H9 (cell line): ENCODE measurements at regions not wholly inside any gene's neighbourhood (a gene's known extent, or its start where the extent isn't known, plus 50 kb on each side); places are given as distances from the start of the nearest gene placed in this dataset.
"Not testable (repeated sequence)": the region's sequence is repeated elsewhere in the genome, so short reads cannot be mapped to it uniquely, and the experiment has no call there.

Experiments
- DNase-seq: peaks from one replicate; pipeline ENCODE4 v3.0.0-alpha.2; 2017
- H2AFZ ChIP-seq: one replicate; pipeline ENCODE4 v1.6.1; 2013; ENCODE audit warnings: mild to moderate bottlenecking, low read length, control low read depth, moderate library complexity
- H2AK5ac ChIP-seq: 2 replicates; pipeline ENCODE4 v1.6.1; 2013; ENCODE audit warnings: low read length, control low read depth, mixed read lengths; ENCODE audit not compliant: insufficient read length
- H2BK120ac ChIP-seq: one replicate; pipeline ENCODE4 v1.6.1; 2013; ENCODE audit warnings: low read depth, mild to moderate bottlenecking, low read length, control low read depth, inconsistent platforms; ENCODE audit not compliant: poor library complexity, severe bottlenecking
- H2BK12ac ChIP-seq: 2 replicates; pipeline ENCODE4 v1.6.1; 2013; ENCODE audit warnings: low read length, control low read depth, mixed read lengths, low read depth; ENCODE audit not compliant: insufficient read length
- H2BK15ac ChIP-seq: 2 replicates; pipeline ENCODE4 v1.6.1; 2013; ENCODE audit warnings: low read depth, low read length, control low read depth
- H2BK20ac ChIP-seq: one replicate; pipeline ENCODE4 v1.6.1; 2013; ENCODE audit warnings: low read depth, mild to moderate bottlenecking, low read length, control low read depth, inconsistent platforms; ENCODE audit not compliant: poor library complexity, severe bottlenecking
- H2BK5ac ChIP-seq: 2 replicates; pipeline ENCODE4 v1.6.1; 2013; ENCODE audit warnings: low read length, control low read depth, mixed read lengths; ENCODE audit not compliant: insufficient read length
- H3K14ac ChIP-seq: 2 replicates; pipeline ENCODE4 v1.6.1; 2013; ENCODE audit warnings: low read length, control low read depth; ENCODE audit not compliant: insufficient read depth
- H3K18ac ChIP-seq: 2 replicates; pipeline ENCODE4 v1.6.1; 2013; ENCODE audit warnings: low read depth, mild to moderate bottlenecking, mixed read lengths, low read length, control low read depth; ENCODE audit not compliant: insufficient read length
- H3K23ac ChIP-seq: 2 replicates; pipeline ENCODE4 v1.6.1; 2013; ENCODE audit warnings: low read length, control low read depth, mixed read lengths, low read depth; ENCODE audit not compliant: insufficient read length
- H3K23me2 ChIP-seq: 2 replicates; pipeline ENCODE4 v1.6.1; 2013; ENCODE audit warnings: low read depth, mild to moderate bottlenecking, mixed read lengths, low read length, control low read depth; ENCODE audit not compliant: insufficient read length, poor library complexity, severe bottlenecking
- H3K27ac ChIP-seq: 2 replicates; pipeline ENCODE4 v1.5.1; 2013; ENCODE audit warnings: low read length, control low read depth, mixed read lengths, low read depth; ENCODE audit not compliant: insufficient read length
- H3K27me3 ChIP-seq: 2 replicates; pipeline ENCODE4 v1.6.1; 2013; ENCODE audit warnings: low read length, control low read depth, inconsistent platforms; ENCODE audit not compliant: insufficient read depth
- H3K4ac ChIP-seq: 2 replicates; pipeline ENCODE4 v1.6.1; 2013; ENCODE audit warnings: low read depth, mild to moderate bottlenecking, control low read depth, inconsistent platforms, low read length, moderate library complexity
- H3K4me1 ChIP-seq: 2 replicates; pipeline ENCODE4 v1.6.1; 2013; ENCODE audit warnings: low read length, control low read depth, inconsistent platforms; ENCODE audit not compliant: insufficient read depth
- H3K4me2 ChIP-seq: 2 replicates; pipeline ENCODE4 v1.6.1; 2013; ENCODE audit warnings: low read length, control low read depth, mixed read lengths; ENCODE audit not compliant: insufficient read length, insufficient read depth
- H3K56ac ChIP-seq: 2 replicates; pipeline ENCODE4 v1.6.1; 2013; ENCODE audit warnings: low read depth, mild to moderate bottlenecking, mixed read lengths, low read length, control low read depth; ENCODE audit not compliant: insufficient read length
- H3K79me1 ChIP-seq: 2 replicates; pipeline ENCODE4 v1.6.1; 2013; ENCODE audit warnings: low read depth, mild to moderate bottlenecking, moderate library complexity, low read length, control low read depth, inconsistent platforms; ENCODE audit not compliant: insufficient read depth, poor library complexity, severe bottlenecking
- H3K79me2 ChIP-seq: 2 replicates; pipeline ENCODE4 v1.6.1; 2013; ENCODE audit warnings: low read length, control low read depth, inconsistent platforms; ENCODE audit not compliant: insufficient read depth
- H3K9ac ChIP-seq: 2 replicates; pipeline ENCODE4 v1.6.1; 2013; ENCODE audit warnings: low read length, control low read depth, mixed read lengths; ENCODE audit not compliant: insufficient read length; ENCODE audit errors: extremely low read depth
- H3K9me3 ChIP-seq: one replicate; pipeline ENCODE4 v1.6.1; 2013; ENCODE audit warnings: low read depth, low read length, inconsistent platforms; ENCODE audit not compliant: control insufficient read depth
- H3T11ph ChIP-seq: one replicate; pipeline ENCODE4 v1.6.1; 2013; ENCODE audit warnings: mild to moderate bottlenecking, low read length, control low read depth, inconsistent platforms
- H4K20me1 ChIP-seq: one replicate; pipeline ENCODE4 v1.6.1; 2013; ENCODE audit not compliant: control insufficient read depth, insufficient read length, insufficient read depth
- H4K5ac ChIP-seq: 2 replicates; pipeline ENCODE4 v1.6.1; 2013; ENCODE audit warnings: low read depth, mild to moderate bottlenecking, mixed read lengths, low read length, control low read depth; ENCODE audit not compliant: insufficient read length
- H4K8ac ChIP-seq: replicated peaks from 2 replicates; pipeline ENCODE4 v1.6.1; 2013; ENCODE audit warnings: low read length, control low read depth, mixed read lengths, low read depth; ENCODE audit not compliant: insufficient read length
- H4K91ac ChIP-seq: 2 replicates; pipeline ENCODE4 v1.6.1; 2013; ENCODE audit warnings: low read depth, mild to moderate bottlenecking, moderate library complexity, mixed read lengths, low read length, control low read depth; ENCODE audit not compliant: insufficient read length
- H3K27ac Mint-ChIP-seq, 3 experiments: 2 replicates in 2 of 3; 3 replicates in 1 of 3; pipeline ENCODE4 v1.8.0; 2020 to 2021; ENCODE audit warnings: mixed read lengths in 3 of 3, mild to moderate bottlenecking in 1 of 3, moderate library complexity in 1 of 3
- H3K27me3 Mint-ChIP-seq: 2 replicates; pipeline ENCODE4 v1.8.0; 2021; ENCODE audit warnings: low read depth, mild to moderate bottlenecking, moderate library complexity, mixed read lengths
- H3K36me3 Mint-ChIP-seq, 3 experiments: 2 replicates in 2 of 3; 3 replicates in 1 of 3; pipeline ENCODE4 v1.8.0; 2020 to 2021; ENCODE audit warnings: low read depth in 3 of 3, mixed read lengths in 3 of 3; ENCODE audit not compliant: insufficient read depth in 1 of 3
- H3K4me1 Mint-ChIP-seq, 2 experiments: 2 replicates each; pipeline ENCODE4 v1.8.0; 2020; ENCODE audit warnings: mixed read lengths in 2 of 2
- H3K4me3 Mint-ChIP-seq, 2 experiments: 2 replicates in 1 of 2; 3 replicates in 1 of 2; pipeline ENCODE4 v1.8.0; 2020 to 2021; ENCODE audit warnings: mild to moderate bottlenecking in 2 of 2, mixed read lengths in 2 of 2, moderate library complexity in 1 of 2
- H3K9me3 Mint-ChIP-seq, 2 experiments: 2 replicates in 1 of 2; 3 replicates in 1 of 2; pipeline ENCODE4 v1.8.0; 2020; ENCODE audit warnings: mild to moderate bottlenecking in 2 of 2, mixed read lengths in 2 of 2, moderate library complexity in 1 of 2
- WGBS: extraction: QIAGEN DNeasy Blood & Tissue Kit; methylation state at CpG from one replicate; pipeline ENCODE4 v1.1.7; 2013; ENCODE audit warnings: missing lambda C conversion rate, low lambda C conversion rate, mixed read lengths; ENCODE audit not compliant: insufficient read length; ENCODE audit errors: extremely low coverage; 5-methylcytosine and 5-hydroxymethylcytosine counted together

- not testable (repeated sequence) for H3K4me3 Mint-ChIP-seq, H4K91ac ChIP-seq, H2AK5ac ChIP-seq, H2BK120ac ChIP-seq, H3K36me3 Mint-ChIP-seq, H3K4me2 ChIP-seq, H2BK20ac ChIP-seq, H3K79me2 ChIP-seq, H3T11ph ChIP-seq, H3K27me3 Mint-ChIP-seq, H3K79me1 ChIP-seq, DNase-seq, H2AFZ ChIP-seq, H3K56ac ChIP-seq, H3K27ac Mint-ChIP-seq, H3K23ac ChIP-seq, H4K8ac ChIP-seq, H3K4me1 ChIP-seq, H2BK15ac ChIP-seq, H3K27ac ChIP-seq, H3K4me1 Mint-ChIP-seq, H3K9me3 ChIP-seq, H2BK12ac ChIP-seq, H4K20me1 ChIP-seq, H4K5ac ChIP-seq, H3K9ac ChIP-seq, H3K4ac ChIP-seq, H3K23me2 ChIP-seq, H3K14ac ChIP-seq, H3K27me3 ChIP-seq, H2BK5ac ChIP-seq, H3K18ac ChIP-seq
- no CpG with 5 or more reads among the region's 3 CpGs for WGBS
- H3K9me3 Mint-ChIP-seq = peaks cover 13 to 18% of the 10 kb centered on the region in 2 experiments
These were observed 100.5 kb downstream of the GOLGA6L6 start for GRCh38 chr15:20441138-20441537.

- WGBS = no CpG with 5 or more reads among the region's 11 CpGs
- not testable (repeated sequence) for H3K36me3 Mint-ChIP-seq
These were observed 101.2 kb downstream of the GOLGA6L6 start for GRCh38 chr15:20440390-20440789.

More at GRCh38 chr15:20440390-20440789, 101.2 kb downstream of the GOLGA6L6 start:
- not testable (repeated sequence) for H3K4me1 Mint-ChIP-seq, H3K4ac ChIP-seq, H4K8ac ChIP-seq, DNase-seq, H4K91ac ChIP-seq, H2BK120ac ChIP-seq, H2BK15ac ChIP-seq, H4K5ac ChIP-seq, H3K79me1 ChIP-seq, H3K27ac ChIP-seq, H3K9ac ChIP-seq, H4K20me1 ChIP-seq, H3K27me3 ChIP-seq, H3K14ac ChIP-seq, H2BK12ac ChIP-seq, H3K9me3 ChIP-seq, H3K27me3 Mint-ChIP-seq, H2BK20ac ChIP-seq, H2AFZ ChIP-seq, H3K79me2 ChIP-seq, H3K4me2 ChIP-seq, H3K27ac Mint-ChIP-seq, H3K23ac ChIP-seq, H3K56ac ChIP-seq, H2BK5ac ChIP-seq, H3K4me3 Mint-ChIP-seq, H3K23me2 ChIP-seq, H3T11ph ChIP-seq, H3K18ac ChIP-seq, H2AK5ac ChIP-seq, H3K4me1 ChIP-seq
- H3K9me3 Mint-ChIP-seq = peaks cover 13 to 18% of the 10 kb centered on the region in 2 experiments
